ENCODE measurements at regions not wholly inside any gene's neighbourhood (a gene's known extent, or its start where the extent isn't known, plus 50 kb on each side); places are given as distances from the start of the nearest gene placed in this dataset.

GRCh38 chr12:46557539-46558373 lies 185.2 kb upstream of the SLC38A2 start:
- peaks cover 9% of the 10 kb centered on the region for H3K36me3 Mint-ChIP-seq (ENCODE audit: low read depth)
- DNase-seq, result peak; percentile 53
- H3K27me3 Mint-ChIP-seq (ENCODE audit: insufficient read depth), result 0 out of 2 replicates have a peak, but pooled peaks cover 3% of the 10 kb centered on the region
- no peak for TF ChIP-seq CTCF (IDR thresholded peaks at IDR 0.05)
- H3K4me3 Mint-ChIP-seq, result peak overlapping the region; percentile 55
- peak overlapping the region; percentile 87 for H3K27ac Mint-ChIP-seq
- peaks cover 98% of the 10 kb centered on the region for H3K4me1 Mint-ChIP-seq (ENCODE audit: low read depth)
- peaks cover 4% of the 10 kb centered on the region; the same call in 1 of the 2 replicates for H3K9me3 Mint-ChIP-seq

- DNase-seq, result peak; percentile 95
- Mint-ChIP-seq H3K4me3 (peak overlapping the region; percentile 55), H3K27me3 (ENCODE audit: insufficient read depth) (0 out of 2 replicates have a peak, but pooled peaks cover 3% of the 10 kb centered on the region), H3K27ac (peak overlapping the region; percentile 87), H3K4me1 (ENCODE audit: low read depth) (peaks cover 98% of the 10 kb centered on the region), H3K9me3 (peaks cover 4% of the 10 kb centered on the region; the same call in 1 of the 2 replicates), H3K36me3 (ENCODE audit: low read depth) (peaks cover 9% of the 10 kb centered on the region)
- no peak for TF ChIP-seq CTCF (IDR thresholded peaks at IDR 0.05)
Measured at GRCh38 chr12:46556819-46557524, 184.4 kb upstream of the SLC38A2 start.

GRCh38 chr12:46556105-46556559 lies 183.6 kb upstream of the SLC38A2 start:
- Mint-ChIP-seq H3K4me3 (peak overlapping the region; percentile 81), H3K4me1 (ENCODE audit: low read depth) (peaks cover 98% of the 10 kb centered on the region), H3K27ac (peak overlapping the region; percentile 87), H3K27me3 (ENCODE audit: insufficient read depth) (0 out of 2 replicates have a peak, but pooled peaks cover 3% of the 10 kb centered on the region), H3K9me3 (peaks cover 4% of the 10 kb centered on the region; the same call in 1 of the 2 replicates), H3K36me3 (ENCODE audit: low read depth) (peaks cover 9% of the 10 kb centered on the region)
- DNase-seq, result peak; percentile 99
- TF ChIP-seq CTCF (IDR thresholded peaks at IDR 0.05), result no peak

GRCh38 chr12:46555406-46555852 lies 182.9 kb upstream of the SLC38A2 start:
- Mint-ChIP-seq H3K27me3 (ENCODE audit: insufficient read depth) (0 out of 2 replicates have a peak, but pooled peaks cover 3% of the 10 kb centered on the region), H3K27ac (peak overlapping the region; percentile 87)

More at GRCh38 chr12:46555406-46555852, 182.9 kb upstream of the SLC38A2 start:
- no peak for TF ChIP-seq CTCF (IDR thresholded peaks at IDR 0.05)
- H3K36me3 Mint-ChIP-seq (ENCODE audit: low read depth), result peaks cover 13% of the 10 kb centered on the region
- DNase-seq, result peak; percentile 80
- H3K4me1 Mint-ChIP-seq (ENCODE audit: low read depth), result peaks cover 98% of the 10 kb centered on the region
- H3K9me3 Mint-ChIP-seq, result peaks cover 4% of the 10 kb centered on the region; the same call in 1 of the 2 replicates
- H3K4me3 Mint-ChIP-seq, result peak overlapping the region; percentile 81

Data from HFFc6 (cell line).